Fibroblast of skin of abdomen (primary cell): ENCODE measurements at regions not wholly inside any gene's neighbourhood (a gene's known extent, or its start where the extent isn't known, plus 50 kb on each side); places are given as distances from the start of the nearest gene placed in this dataset.
"Not testable (repeated sequence)": the region's sequence is repeated elsewhere in the genome, so short reads cannot be mapped to it uniquely, and the experiment has no call there.

Experiments
- DNase-seq: peaks from one replicate; pipeline ENCODE4 v3.0.0-alpha.2; 2013

DNA sequence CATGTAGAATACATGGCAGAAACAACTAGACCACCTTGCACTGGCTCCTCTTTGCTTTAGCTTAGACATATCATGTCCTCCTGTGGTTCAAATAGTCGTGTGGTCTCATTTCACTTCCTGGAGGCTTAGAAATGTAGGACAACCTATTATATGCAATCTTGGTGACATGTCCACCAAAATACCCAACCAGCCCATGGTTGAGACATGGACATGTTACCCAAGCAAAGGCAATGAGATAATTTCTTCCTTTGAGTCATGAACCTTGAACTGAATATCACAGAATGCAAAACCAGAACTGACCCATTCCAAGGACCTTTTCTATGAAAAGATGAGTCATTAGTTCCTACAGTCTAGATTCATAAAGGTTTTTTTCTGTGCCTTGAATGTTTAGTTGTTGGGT, 309.0 kb upstream of the MDFIC2 start:
- no peak for DNase-seq

DNA sequence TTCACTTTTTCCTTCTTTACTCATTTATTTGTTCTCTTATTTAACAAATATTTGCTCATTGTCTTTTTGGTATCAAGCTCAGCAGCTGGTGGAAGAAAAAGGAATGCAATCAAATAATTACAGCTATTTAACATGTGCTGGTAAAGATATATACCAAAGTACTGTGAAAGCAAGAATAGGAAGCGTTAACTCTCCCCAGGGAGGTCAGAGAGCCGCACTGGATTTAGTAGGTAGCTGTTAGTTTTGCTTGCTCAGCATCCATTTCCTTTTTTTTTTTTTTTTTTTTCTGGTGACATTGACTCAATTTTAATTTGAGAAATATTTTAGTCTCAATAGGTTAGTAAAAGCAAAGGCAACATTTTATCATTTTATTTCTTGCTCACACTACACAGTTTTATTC, 308.5 kb upstream of the MDFIC2 start:
- DNase-seq = no peak

DNA sequence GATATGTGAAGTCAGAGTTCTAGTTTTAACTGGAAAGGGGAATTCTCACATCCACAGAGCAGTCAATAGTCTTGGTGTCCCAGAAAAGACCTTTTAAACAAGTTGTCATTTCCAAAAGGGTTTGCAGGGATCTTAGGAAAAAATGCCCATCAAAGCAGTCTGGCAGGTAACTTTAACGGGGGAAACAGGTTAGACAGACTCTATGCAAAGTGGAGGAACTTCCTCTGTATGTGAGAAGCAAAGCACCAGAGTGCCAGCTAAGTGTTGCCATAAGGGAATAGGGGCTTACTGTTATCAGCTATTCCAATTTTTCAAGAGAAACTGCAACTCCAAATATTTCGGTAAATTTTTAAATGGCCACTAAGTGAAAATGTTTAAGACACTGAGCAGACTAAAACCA, 307.9 kb upstream of the MDFIC2 start:
- DNase-seq = no peak

DNA sequence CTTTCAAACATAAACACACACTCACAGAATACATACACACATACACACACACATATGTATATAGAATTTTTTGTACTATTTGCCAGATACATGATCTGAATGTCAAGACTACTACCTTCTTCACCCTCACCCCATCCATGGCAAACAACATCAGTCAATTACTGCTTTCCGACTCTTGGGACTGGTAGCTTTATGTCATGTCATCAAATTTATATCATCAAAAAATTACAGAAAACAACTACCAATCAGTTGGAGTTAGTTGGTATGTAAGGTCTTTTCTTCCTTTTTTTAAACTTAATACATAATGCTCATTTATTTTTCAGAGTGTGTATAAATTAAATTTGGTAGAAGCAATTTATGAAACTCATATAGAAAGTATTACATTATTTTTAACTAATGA, 305.7 kb upstream of the MDFIC2 start:
- DNase-seq = no peak

DNA sequence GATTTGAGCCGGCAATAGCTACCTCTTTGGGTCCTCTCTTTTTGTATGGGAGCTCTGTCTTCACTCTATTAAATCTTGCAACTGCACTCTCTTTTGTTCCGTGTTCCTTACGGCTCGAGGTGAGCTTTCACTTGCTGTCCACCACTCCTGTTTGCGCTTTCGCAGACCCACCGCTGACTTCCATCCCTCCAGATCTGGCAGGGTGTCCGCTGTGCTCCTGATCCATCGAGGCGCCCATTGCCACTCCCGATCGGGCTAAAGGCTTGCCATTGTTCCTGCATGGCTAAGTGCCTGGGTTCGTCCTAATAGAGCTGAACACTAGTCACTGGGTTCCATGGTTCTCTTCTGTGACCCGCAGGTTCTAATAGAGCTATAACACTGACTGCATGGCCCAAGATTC, 304.9 kb upstream of the MDFIC2 start:
- not testable (repeated sequence) for DNase-seq

DNA sequence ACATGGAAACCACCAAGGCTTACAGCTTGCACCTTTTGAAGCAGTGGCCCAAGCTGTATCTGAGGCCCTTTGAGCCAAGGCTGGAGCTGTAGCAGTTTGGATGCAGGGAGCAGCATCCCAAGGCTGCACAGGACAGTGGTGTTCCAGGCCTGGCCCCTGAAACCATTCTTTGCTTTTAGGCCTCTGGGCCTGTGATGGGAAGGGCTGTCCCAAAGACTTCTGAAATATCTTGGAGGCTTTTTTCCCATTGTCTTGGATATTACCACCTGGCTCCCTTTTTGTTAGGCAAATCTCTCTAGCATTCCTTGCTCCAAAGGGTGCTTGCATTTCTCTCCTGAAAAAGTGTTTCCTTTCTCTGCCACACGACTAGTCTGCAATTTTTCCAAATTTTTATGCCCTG, 302.8 kb upstream of the MDFIC2 start:
- no peak for DNase-seq

DNA sequence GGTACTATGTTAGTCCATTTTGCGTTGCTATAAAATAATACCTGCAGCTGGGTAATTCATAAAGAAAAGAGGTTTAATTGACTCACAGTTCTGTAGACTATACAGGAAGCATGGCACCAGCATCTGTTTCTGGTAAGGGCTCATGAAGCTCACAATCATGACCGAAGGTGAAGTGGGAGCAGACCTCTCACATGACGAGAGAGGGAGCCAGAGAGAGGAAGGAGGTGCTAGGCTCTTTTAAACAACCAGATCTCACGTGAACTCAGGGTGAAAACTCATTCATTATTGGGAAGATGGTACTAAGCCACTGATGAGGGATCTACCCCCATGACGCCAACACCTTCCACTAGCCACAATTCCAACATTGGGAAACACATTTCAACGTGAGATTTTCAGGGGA, 301.7 kb upstream of the MDFIC2 start:
- DNase-seq = no peak

DNA sequence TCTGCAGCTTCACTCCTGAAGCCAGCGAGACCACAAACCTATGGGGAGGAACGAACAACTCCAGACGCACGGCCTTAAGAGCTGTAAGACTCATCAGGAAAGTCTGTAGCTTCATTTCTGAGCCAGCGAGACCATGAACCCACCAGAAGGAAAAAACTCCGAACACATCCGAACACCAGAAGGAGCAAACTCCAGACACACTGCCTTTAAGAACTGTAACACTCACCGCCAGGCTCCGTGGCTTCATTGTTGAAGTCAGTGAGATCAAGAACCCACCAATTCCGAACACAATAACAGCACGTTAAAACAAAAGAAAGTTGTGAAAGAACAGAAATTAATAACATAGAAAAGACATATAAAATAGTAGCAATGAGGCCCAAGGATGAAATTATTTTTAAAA, 300.5 kb upstream of the MDFIC2 start:
- no peak for DNase-seq

DNA sequence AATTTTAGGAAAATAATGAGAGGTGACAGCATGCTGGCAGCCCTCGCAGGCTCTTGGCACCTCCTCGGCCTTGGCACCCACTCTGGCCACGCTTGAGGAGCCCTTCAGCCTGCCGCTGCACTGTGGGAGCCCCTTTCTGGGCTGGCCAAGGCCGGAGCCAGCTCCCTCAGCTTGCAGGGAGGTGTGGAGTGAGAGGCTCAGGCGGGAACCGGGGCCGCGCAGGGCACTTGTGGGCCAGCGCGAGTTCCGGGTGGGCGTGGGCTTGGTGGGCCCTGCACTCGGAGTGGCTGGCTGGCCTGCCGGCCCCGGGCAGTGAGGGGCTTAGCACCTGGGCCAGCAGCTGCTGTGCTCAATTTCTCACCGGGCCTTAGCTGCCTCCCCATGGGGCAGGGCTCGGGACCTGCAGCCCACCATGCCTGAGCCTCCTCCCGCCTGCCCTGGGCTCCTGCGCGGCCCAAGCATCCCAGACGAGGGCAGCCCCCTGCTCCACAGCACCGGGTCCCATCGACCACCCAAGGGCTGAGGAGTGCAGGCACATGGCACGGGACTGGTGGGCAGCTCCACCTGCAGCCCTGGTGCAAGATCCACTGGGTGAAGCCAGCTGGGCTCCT, 299.3 kb upstream of the MDFIC2 start:
- DNase-seq = not testable (repeated sequence)

DNA sequence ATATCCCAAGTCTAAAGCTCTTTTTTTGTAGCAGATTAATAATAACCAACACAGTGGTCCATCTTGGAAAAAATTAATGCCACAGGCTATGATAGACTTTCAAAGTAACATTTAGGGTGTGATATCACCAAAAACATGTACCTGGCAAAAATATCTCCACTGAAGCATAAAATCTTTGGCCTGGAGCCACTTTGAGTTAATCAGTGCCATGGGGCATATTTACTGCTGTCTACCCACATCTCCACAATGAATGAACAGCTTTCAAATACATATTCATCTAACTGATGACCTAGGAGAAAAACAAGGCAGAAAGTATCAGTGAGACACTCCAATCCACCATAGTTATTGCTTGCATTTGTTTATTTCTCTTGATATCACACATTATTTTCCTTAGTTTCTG, 296.0 kb upstream of the MDFIC2 start:
- DNase-seq = no peak

DNA sequence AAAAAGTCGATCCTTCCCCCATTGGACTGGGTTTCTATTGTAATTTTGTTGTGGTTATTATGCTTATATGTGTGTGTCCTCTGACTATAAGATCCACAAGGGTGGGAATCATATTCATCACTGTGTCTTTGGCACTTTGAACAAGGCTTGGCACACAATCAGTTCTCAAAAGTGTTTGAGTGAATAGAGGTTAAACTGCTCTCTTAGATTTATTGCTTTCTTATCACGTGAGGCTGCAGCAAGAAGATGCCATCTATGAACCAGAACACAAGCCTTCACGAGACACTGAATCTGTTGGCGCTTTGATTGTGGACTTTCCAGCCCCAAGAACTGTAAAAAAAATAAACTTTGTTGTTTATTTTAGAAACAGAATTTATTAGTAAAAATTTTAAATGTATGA, 295.0 kb upstream of the MDFIC2 start:
- no peak for DNase-seq

DNA sequence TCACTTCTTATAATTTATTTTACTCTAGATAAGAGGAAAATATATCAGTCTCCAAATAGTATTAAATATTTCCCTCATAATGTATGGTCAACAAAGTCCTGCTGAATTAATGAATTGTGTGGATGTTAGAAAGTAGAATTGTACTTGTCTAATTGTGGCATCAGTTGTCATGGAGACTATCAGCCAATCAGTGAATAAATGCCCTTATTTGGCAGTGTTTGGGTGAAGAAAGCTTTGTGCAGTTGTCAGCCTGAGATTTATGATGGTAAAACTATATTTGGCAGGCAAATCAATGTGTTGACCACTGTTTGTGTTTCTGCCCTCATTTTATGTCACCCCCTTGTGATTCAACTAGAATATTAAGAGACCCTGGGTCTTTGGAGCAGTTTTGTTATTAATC, 293.6 kb upstream of the MDFIC2 start:
- peak; percentile 3 for DNase-seq

DNA sequence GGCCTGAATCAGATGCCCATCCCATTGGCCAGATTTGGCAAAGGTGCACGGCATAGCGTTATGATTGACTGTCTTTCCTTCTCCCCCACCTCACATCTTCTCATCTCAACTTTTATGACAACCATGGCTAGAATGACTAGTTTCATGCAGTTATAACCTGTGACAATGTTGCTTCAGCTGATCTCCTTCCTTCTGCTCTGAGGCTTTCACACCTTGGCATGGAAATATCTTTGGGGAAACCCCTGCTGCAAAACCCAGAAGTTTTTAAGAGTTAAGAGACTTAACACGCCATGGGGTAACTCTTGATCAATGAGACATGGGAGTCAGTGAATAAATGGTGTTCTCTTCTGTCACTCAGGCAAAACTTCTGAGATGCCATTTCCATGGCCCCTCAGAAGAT, 290.7 kb upstream of the MDFIC2 start:
- DNase-seq = no peak

DNA sequence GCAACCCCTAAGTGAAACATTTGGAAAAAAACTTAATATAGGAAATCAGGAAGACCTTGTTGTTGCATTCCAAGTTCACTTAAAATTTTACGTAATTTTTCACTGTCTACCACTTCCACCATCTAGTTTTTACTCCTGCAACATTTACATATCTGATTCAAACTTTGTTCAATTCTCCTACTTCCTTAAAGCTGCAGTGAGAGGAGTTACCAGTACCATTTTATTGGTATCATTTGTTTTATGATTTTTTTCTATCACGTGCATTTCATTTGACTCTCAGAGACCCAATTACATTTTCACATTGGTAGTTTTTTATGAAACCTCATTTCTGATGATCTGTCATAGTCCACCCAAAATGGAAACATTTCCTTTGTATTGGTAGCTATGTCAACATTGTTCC, 284.9 kb upstream of the MDFIC2 start:
- no peak for DNase-seq

DNA sequence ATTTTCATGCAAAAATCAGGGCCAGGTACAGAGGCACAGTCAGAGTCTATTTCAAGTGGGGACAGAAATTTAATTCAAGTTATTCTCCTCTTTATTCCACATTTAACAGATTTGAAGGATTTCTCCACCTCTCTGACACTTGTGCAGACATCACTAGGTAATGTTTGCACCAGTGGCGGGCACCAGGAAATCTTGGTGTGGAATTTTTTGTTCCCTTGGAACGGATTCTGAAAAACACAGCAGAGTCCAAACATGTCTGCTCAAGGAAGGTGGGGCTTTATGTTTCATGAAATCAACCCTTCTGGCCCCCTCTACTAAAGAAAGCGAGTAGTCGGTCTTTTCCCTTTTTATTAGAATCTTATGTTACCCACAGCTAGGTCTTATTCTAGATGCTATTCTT, 271.2 kb upstream of the MDFIC2 start:
- no peak for DNase-seq

DNA sequence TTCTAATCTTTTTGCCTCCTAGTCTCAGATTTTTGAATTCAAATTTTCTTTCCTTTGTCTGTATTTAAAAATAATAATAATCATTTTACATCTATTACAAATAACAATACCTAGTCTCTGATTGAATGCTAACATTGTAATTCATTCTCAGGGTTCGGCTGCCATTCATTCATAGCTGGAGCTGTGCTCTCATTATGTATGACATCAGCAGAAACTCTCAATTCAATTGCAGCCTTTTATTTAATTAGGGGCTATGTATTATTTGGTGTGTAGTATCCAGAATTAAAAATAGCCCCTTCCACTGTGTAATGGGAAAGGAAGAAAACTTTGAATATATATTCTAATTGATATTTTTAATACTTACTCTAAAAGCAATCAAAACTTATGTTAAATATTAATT, 270.4 kb upstream of the MDFIC2 start:
- no peak for DNase-seq

DNA sequence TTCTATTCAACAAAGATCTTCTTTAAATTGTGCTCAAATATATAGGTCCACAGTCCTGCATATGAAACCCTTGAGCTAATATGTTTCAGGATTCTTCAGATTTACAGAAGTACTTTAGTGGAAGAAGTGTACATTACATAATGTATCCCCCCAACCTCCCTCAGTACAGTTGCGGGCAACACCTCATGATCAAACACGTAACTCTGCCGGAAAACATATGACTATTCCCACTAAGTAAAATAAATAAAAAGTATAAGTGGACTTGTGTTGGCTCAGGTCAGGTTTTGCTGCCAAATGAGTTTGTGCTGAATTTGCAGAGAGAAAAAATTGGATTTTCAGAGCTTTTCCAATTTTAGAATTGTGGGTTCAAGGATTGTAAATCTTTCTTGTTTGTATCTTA, 267.6 kb upstream of the MDFIC2 start:
- no peak for DNase-seq

DNA sequence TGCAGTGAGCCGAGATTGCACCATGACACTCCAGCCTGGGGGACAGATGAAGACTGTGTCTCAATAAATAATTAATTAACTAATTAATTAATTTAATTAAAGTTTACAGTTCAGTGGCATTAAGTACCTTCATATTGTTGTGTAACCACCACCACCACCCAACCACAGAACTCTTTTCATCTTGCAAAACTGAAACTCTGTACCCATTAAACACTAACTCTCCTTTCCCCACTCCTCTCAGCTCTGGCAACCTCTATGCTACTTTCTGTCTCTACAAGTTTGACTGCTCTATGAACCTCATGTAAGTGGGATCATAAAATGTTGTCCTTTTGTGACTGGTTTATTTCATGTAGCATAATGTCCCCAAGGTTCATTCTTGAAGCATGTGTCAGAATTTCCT, 259.3 kb upstream of the MDFIC2 start:
- DNase-seq = no peak

DNA sequence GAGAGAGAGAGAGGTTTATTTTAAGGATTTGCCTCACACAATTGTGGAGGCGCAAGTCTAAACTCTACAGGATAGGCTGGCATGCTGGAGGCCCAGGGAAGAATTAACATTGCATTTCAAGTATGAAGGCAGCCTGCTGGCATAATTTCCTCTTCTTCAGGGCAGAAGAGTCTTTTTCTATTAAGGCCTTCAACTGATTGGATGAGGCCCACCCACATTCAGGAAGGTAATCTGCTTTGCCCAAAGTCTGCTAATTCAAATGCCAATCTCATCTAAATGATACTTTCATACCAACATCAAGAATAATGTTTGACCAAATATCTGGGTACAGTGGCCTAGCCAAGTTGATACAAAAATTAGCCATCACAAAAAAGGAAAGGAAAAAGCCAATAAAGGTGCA, 258.1 kb upstream of the MDFIC2 start:
- no peak for DNase-seq

DNA sequence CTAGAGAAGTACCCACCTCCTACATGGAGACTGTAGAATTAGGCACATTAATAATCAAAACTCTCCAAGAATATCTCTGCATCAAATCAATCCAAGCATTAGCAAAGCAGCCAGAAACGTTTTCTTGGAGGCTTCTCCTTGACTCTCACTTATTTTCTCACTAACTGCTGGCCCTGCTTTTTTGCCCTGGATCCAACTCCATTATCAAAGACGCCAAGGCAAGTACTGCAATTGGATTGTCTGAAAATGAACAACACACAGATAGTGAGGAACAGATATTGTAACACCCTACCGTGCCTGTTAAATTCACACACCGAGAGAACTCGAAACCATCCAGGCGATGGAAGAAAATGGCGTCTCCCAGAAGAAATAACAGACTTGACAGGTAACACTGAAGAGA, 256.2 kb upstream of the MDFIC2 start:
- DNase-seq = no peak

DNA sequence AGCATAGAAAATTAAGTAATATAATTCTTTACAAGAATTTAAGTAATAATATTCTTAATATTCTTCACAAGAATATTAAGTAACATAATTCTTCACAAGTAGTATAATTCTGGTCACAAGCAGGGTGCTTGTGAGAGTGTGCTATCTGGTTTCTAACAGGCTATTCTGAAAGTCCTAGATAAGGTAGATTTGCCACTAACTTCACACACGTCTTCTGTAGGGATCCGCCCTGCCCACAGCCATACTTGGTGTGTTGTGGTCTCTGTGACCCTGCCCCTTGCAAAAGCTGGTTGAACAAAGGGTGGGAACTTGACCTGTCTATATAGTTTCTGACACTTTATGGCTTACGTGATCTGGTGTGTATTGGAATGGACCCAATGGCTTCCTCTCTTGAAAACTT, 253.4 kb upstream of the MDFIC2 start:
- no peak for DNase-seq

DNA sequence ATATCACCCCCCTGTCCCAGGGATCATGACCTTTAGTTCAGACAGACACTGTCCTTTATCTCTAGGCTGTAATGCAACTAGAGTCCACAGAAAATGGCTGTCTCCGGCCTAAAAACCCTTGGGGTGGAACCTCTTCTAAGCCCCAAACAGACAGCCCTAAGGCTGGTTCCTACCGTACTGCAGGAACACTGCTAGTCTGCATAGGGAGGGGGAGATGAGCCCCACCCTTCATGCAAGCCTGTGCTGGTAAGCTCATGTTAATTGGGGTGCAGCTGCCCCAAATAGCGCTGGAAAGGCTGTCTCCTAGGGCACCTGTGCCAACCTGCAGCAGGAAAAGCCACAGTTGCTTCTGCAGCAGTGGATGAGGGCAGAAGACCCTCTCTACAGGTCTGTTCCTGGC, 252.1 kb upstream of the MDFIC2 start:
- DNase-seq = no peak

DNA sequence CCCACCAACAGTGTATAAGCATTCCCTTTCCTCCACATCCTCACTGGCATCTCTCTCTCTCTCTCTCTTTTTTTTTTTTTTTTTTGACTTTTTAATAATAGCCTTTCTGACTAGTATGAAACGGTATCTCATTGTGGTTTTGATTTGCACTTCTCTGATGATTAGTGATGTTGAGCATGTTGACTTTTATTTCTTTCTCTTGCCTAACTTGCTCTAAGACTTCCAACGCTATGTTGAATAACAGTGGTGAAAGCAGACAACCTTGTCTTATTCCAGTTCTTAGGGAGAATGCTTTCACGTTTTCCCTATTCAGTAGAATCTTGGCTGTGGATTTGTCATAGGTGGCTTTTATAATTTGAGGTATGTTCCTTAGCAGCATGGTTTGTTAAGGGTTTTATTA, 249.4 kb upstream of the MDFIC2 start:
- DNase-seq = peak; percentile 55

DNA sequence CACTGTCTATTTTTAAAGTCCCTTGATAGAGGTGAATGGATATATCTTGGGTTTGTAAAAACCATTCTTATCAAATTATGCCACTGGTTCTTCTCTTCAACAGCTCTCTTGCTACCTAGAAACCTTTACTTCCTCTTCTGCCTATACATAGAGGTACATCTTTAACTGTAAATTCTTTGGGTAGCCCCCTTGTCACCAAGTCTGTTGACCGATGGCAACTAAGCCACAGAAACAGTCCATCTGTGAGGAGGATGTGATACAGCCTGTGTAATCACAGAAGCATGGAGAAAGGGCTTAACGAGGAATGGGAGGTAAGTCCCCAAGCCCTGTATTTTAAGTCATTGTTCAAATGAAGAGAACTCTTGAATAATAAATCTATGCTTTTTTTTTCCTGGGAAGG, 246.5 kb upstream of the MDFIC2 start:
- DNase-seq = no peak

DNA sequence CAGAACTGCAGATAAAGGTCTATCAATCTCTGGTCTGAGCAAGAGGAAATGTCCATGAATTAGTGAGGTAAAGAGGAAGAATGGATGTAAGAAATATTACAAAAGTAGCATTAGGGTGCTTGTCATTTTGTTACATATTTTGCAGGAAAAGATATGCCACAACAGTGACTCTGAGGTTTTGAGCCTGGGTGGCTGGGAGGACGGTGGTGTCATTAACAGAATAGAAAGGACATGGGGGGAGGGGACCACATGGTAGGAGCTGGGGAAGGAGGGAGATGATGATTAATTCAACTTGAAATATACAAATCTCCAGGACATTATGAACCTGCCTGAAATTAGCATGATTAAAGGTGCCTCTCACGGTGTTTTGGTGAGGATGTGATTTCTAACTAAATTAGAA, 245.5 kb upstream of the MDFIC2 start:
- no peak for DNase-seq

DNA sequence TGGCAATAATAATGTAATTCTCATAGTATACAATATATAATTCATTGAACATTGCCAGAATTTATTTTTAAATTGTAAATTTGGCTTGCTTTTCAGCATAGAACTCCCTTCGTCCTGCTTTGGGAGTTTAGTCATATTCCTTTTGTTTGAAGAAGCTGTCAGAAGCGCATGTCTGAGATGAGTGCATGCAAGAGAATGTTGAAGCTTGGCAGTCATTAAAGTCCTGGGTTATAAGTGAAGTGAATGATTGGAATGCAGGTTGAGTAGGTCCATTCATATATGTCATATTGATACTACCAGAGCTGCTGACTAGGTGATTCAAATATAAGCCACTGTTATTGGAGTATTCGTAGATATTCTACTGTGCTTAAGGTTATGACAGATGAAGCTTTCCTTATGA, 243.6 kb upstream of the MDFIC2 start:
- DNase-seq = peak; percentile 71
